PC-3 (cell line): ENCODE measurements at regions not wholly inside any gene's neighbourhood (a gene's known extent, or its start where the extent isn't known, plus 50 kb on each side); places are given as distances from the start of the nearest gene placed in this dataset.

ENCODE experiments used
- ATAC-seq: fragments of 200-7000 bp; cut with Tn5 transposase; 2 replicates; pipeline ENCODE4 v1.9.1; 2020; ENCODE audit warnings: mild to moderate bottlenecking, moderate library complexity
- BruUV-seq: library from RNA; stranded (reverse); fragments of 400-500 nt; replicated peaks from 2 replicates; lab custom pipeline; 2021; lab: Mats Ljungman, UMichigan
- CTCF ChIA-PET: fragments of 300-600 bp; sonication (Branson Sonifier 250); formaldehyde crosslinking; loops from one replicate; lab custom pipeline; 2022; ENCODE audit warnings: antibody characterized with exemption; lab: Charles Lee
- POLR2A ChIA-PET: fragments of 300-600 bp; sonication (Branson Sonifier 250); formaldehyde crosslinking; loops from one replicate; lab custom pipeline; 2022; ENCODE audit warnings: antibody characterized with exemption; ENCODE audit not compliant: unreplicated experiment; lab: Charles Lee
- DNase-seq: peaks from one replicate; pipeline ENCODE4 v3.0.0-alpha.2; 2015
- H2AFZ ChIP-seq: fragments of 300-600 bp; sonication (generic); 2 replicates; pipeline ENCODE4 v1.6.0; 2016; ENCODE audit warnings: antibody characterized with exemption, low read length
- H3F3A ChIP-seq: fragments of 300-600 bp; sonication (generic); one replicate; pipeline ENCODE4 v1.6.0; 2017; ENCODE audit warnings: antibody characterized with exemption, low read length, control low read depth, mild to moderate bottlenecking; ENCODE audit not compliant: unreplicated experiment
- H3K27ac ChIP-seq: fragments of 300-600 bp; sonication (generic); 2 replicates; pipeline ENCODE4 v1.5.1; 2016; ENCODE audit warnings: mild to moderate bottlenecking, low read length
- H3K27me3 ChIP-seq: fragments of 300-600 bp; sonication (generic); 2 replicates; pipeline ENCODE4 v1.6.1; 2016; ENCODE audit warnings: low read length, mixed read lengths
- H3K36me3 ChIP-seq: fragments of 300-600 bp; sonication (generic); 2 replicates; pipeline ENCODE4 v1.6.1; 2016; ENCODE audit warnings: low read depth, mixed run types, low read length, mixed read lengths
- H3K4me1 ChIP-seq: fragments of 300-600 bp; sonication (generic); 2 replicates; pipeline ENCODE4 v1.5.1; 2016; ENCODE audit warnings: low read length; ENCODE audit not compliant: insufficient read depth
- H3K4me2 ChIP-seq: fragments of 300-600 bp; sonication (generic); 2 replicates; pipeline ENCODE4 v1.6.0; 2016; ENCODE audit warnings: low read length
- H3K4me3 ChIP-seq: fragments of 300-600 bp; sonication (generic); 2 replicates; pipeline ENCODE4 v1.5.1; 2016; ENCODE audit warnings: mild to moderate bottlenecking, low read length, mixed read lengths
- H3K79me2 ChIP-seq: fragments of 300-600 bp; sonication (generic); 2 replicates; pipeline ENCODE4 v1.6.1; 2017; ENCODE audit warnings: low read length, mixed read lengths
- H3K9ac ChIP-seq: fragments of 300-600 bp; sonication (generic); 2 replicates; pipeline ENCODE4 v1.6.0; 2016; ENCODE audit warnings: mild to moderate bottlenecking, low read length
- H3K9me2 ChIP-seq: fragments of 300-600 bp; sonication (generic); replicated peaks from 2 replicates; pipeline ENCODE4 v1.6.1; 2016; ENCODE audit warnings: mixed run types, low read length, mixed read lengths
- H3K9me3 ChIP-seq: fragments of 300-600 bp; sonication (generic); 2 replicates; pipeline ENCODE4 v1.6.1; 2016; ENCODE audit warnings: low read length, mixed read lengths
- H4K20me1 ChIP-seq: fragments of 300-600 bp; sonication (generic); 2 replicates; pipeline ENCODE4 v1.6.1; 2016; ENCODE audit warnings: low read length, mixed read lengths
- CTCF ChIP-seq: fragments of 300-600 bp; sonication (generic); conservative IDR thresholded peaks from 2 replicates; pipeline ENCODE4 v1.5.1; 2017; ENCODE audit warnings: antibody characterized with exemption, low read depth, mild to moderate bottlenecking, low read length
- EZH2 ChIP-seq: fragments of 300-600 bp; sonication (generic); IDR thresholded peaks from one replicate; pipeline ENCODE4 v1.6.1; 2017; ENCODE audit warnings: antibody characterized with exemption, mild to moderate bottlenecking, low read length; ENCODE audit not compliant: unreplicated experiment
- EZH2phosphoT487 ChIP-seq: fragments of 300-600 bp; sonication (generic); IDR thresholded peaks from 2 replicates; pipeline ENCODE4 v1.6.1; 2018; ENCODE audit warnings: mild to moderate bottlenecking, antibody characterized with exemption, low read length, borderline replicate concordance
- intact Hi-C: fragments of 100-400 bp; cut with micrococcal nuclease; formaldehyde crosslinking; loops from 2 replicates; pipeline ENCODE4 v1.9.0; 2023

GRCh38 chr3:35932995-35933394 is 293.7 kb downstream of the ARPP21 start:
- TF ChIP-seq EZH2 (no peak), EZH2phosphoT487 (no peak), CTCF (no peak)
- Histone ChIP-seq H3K36me3 (no peaks in the 10 kb centered on the region), H4K20me1 (no peaks in the 10 kb centered on the region), H3K9me3 (no peaks in the 10 kb centered on the region), H3K4me2 (peak overlapping the region; percentile 50), H3K27ac (peak overlapping the region; percentile 66), H3K4me1 (peaks cover 41% of the 10 kb centered on the region), H3F3A (no peaks in the 10 kb centered on the region), H3K27me3 (no peaks in the 10 kb centered on the region), H3K9me2 (no peaks in the 10 kb centered on the region), H3K79me2 (no peaks in the 10 kb centered on the region), H3K4me3 (no peak overlapping the region), H3K9ac (no peak overlapping the region), H2AFZ (no peak overlapping the region)
- CTCF ChIA-PET: interaction anchor here (1.3 kb wide), 1 partner anchor 24 kb away, joined by 7 read pairs; no protein-coding TSS in a partner anchor
- intact Hi-C loops: loop anchor here (1.0 to 5.0 kb wide), 2 partner anchors 12 to 266 kb away; no protein-coding TSS in a partner anchor
- ATAC-seq (peak; percentile 85), DNase-seq (peak; percentile 98)
- POLR2A ChIA-PET: interaction anchor here (0.6 kb wide), 1 partner anchor 468 kb away, joined by 5 read pairs; no protein-coding TSS in a partner anchor
- BruUV-seq: no TSS peak

- TF ChIP-seq CTCF: no peak
- TF ChIP-seq EZH2: no peak
- TF ChIP-seq EZH2phosphoT487: no peak
- Histone ChIP-seq H3K9ac (no peak overlapping the region), H3K36me3 (no peaks in the 10 kb centered on the region), H2AFZ (no peak overlapping the region), H3F3A (no peaks in the 10 kb centered on the region), H3K27me3 (no peaks in the 10 kb centered on the region), H3K27ac (no peak overlapping the region), H4K20me1 (no peaks in the 10 kb centered on the region), H3K4me2 (0 out of 2 replicates have a peak overlapping the region, but pooled peaks have one; percentile 11), H3K4me3 (no peak overlapping the region), H3K4me1 (peaks cover 30% of the 10 kb centered on the region), H3K79me2 (no peaks in the 10 kb centered on the region), H3K9me3 (no peaks in the 10 kb centered on the region), H3K9me2 (0 out of 2 replicates have a peak, but pooled peaks cover 5% of the 10 kb centered on the region)
- no TSS peak for BruUV-seq
- peak; percentile 60 for ATAC-seq
- intact Hi-C loops: no loop called here
- peak; percentile 80 for DNase-seq
- ChIA-PET CTCF (no interaction called here), POLR2A (no interaction called here)
Observed at GRCh38 chr3:35936571-35936970, 297.2 kb downstream of the ARPP21 start.
